GM23338 (cell line): ENCODE measurements at regions not wholly inside any gene's neighbourhood (a gene's known extent, or its start where the extent isn't known, plus 50 kb on each side); places are given as distances from the start of the nearest gene placed in this dataset.
A peak's percentile ranks its signal among the peaks of the same experiment; 100 is the strongest.

Source experiments
- ATAC-seq: fragments of 200-7000 bp; cut with Tn5 transposase; 3 replicates; pipeline ENCODE4 v1.9.1; 2020
- DNase-seq: peaks from one replicate; pipeline ENCODE4 v3.0.0-alpha.2; 2015; ENCODE audit warnings: low spot score
- H2AFZ ChIP-seq: fragments of 200-600 bp; sonication (generic); 2 replicates; pipeline ENCODE4 v1.8.0; 2016; ENCODE audit warnings: antibody characterized with exemption, mild to moderate bottlenecking, moderate library complexity
- H3F3A ChIP-seq: fragments of 200-600 bp; sonication (generic); replicated peaks from 2 replicates; pipeline ENCODE4 v1.8.0; 2017; ENCODE audit warnings: antibody characterized with exemption, mixed run types, low read depth
- H3K27ac ChIP-seq: fragments of 200-600 bp; sonication (generic); 2 replicates; pipeline ENCODE4 v1.6.1; 2016; ENCODE audit warnings: low read depth
- H3K27me3 ChIP-seq: fragments of 200-600 bp; sonication (generic); 2 replicates; pipeline ENCODE4 v1.8.0; 2016; ENCODE audit warnings: mild to moderate bottlenecking, mixed run types, moderate library complexity; ENCODE audit not compliant: insufficient read depth
- H3K36me3 ChIP-seq: fragments of 200-600 bp; sonication (generic); 2 replicates; pipeline ENCODE4 v1.8.0; 2016; ENCODE audit warnings: mild to moderate bottlenecking; ENCODE audit not compliant: insufficient read depth
- H3K4me1 ChIP-seq: fragments of 200-600 bp; sonication (generic); 2 replicates; pipeline ENCODE4 v1.8.0; 2016; ENCODE audit warnings: mild to moderate bottlenecking, moderate library complexity; ENCODE audit not compliant: insufficient read depth
- H3K4me2 ChIP-seq: fragments of 200-600 bp; sonication (generic); 2 replicates; pipeline ENCODE4 v1.7.1; 2017; ENCODE audit warnings: mixed run types
- H3K4me3 ChIP-seq: fragments of 200-600 bp; sonication (generic); 2 replicates; pipeline ENCODE4 v1.6.1; 2016; ENCODE audit warnings: mixed run types
- H3K79me2 ChIP-seq: fragments of 200-600 bp; sonication (generic); replicated peaks from 2 replicates; pipeline ENCODE4 v1.8.0; 2017; ENCODE audit warnings: mild to moderate bottlenecking; ENCODE audit not compliant: insufficient read depth
- H3K9me2 ChIP-seq: fragments of 200-600 bp; sonication (generic); 2 replicates; pipeline ENCODE4 v1.8.0; 2017; ENCODE audit not compliant: insufficient read depth
- H4K20me1 ChIP-seq: fragments of 200-600 bp; sonication (generic); replicated peaks from 2 replicates; pipeline ENCODE4 v1.8.0; 2017; ENCODE audit warnings: mild to moderate bottlenecking; ENCODE audit not compliant: insufficient read depth
- H3K27ac Mint-ChIP-seq: 2 replicates; pipeline ENCODE4 v1.8.0; 2020; ENCODE audit warnings: inconsistent platforms, mild to moderate bottlenecking, moderate library complexity, mixed read lengths
- H3K27me3 Mint-ChIP-seq: 3 replicates; pipeline ENCODE4 v1.8.0; 2022; ENCODE audit warnings: low read depth, mild to moderate bottlenecking, moderate library complexity, mixed read lengths, inconsistent platforms; ENCODE audit not compliant: insufficient read depth, poor library complexity
- H3K36me3 Mint-ChIP-seq: 3 replicates; pipeline ENCODE4 v1.8.0; 2021; ENCODE audit warnings: low read depth, mild to moderate bottlenecking, inconsistent platforms, moderate library complexity, mixed read lengths
- H3K4me1 Mint-ChIP-seq: 3 replicates; pipeline ENCODE4 v1.8.0; 2020; ENCODE audit warnings: mild to moderate bottlenecking, inconsistent platforms, mixed read lengths
- H3K4me3 Mint-ChIP-seq: 3 replicates; pipeline ENCODE4 v1.8.0; 2021; ENCODE audit warnings: moderate library complexity, mild to moderate bottlenecking, inconsistent platforms, mixed read lengths
- H3K9me3 Mint-ChIP-seq: 3 replicates; pipeline ENCODE4 v1.8.0; 2020; ENCODE audit warnings: moderate library complexity, mild to moderate bottlenecking, inconsistent platforms, mixed read lengths
- CREB1 ChIP-seq: fragments of 250-450 bp; sonication (Bioruptor Pico); IDR thresholded peaks from 2 replicates; pipeline ENCODE4 v1.5.0; 2020; ENCODE audit warnings: low read depth, mild to moderate bottlenecking, moderate library complexity
- CTCF ChIP-seq, 2 experiments: fragments of 200-600 bp in 1 of 2; sonication (generic) in 1 of 2; conservative IDR thresholded peaks; 2 replicates each; pipeline versions ENCODE4 v1.5.1 to v1.6.1; 2016 to 2017; ENCODE audit warnings: antibody characterized with exemption in 2 of 2, low read depth in 2 of 2, mild to moderate bottlenecking in 2 of 2, moderate library complexity in 1 of 2
- ETS1 ChIP-seq: IDR thresholded peaks from 2 replicates; pipeline ENCODE4 v1.6.1; 2016; ENCODE audit warnings: antibody characterized with exemption
- EZH2phosphoT487 ChIP-seq: fragments of 200-600 bp; sonication (generic); IDR thresholded peaks from one replicate; pipeline ENCODE4 v1.8.1; 2018; ENCODE audit warnings: antibody characterized with exemption; ENCODE audit not compliant: unreplicated experiment
- JUNB ChIP-seq: IDR thresholded peaks from one replicate; pipeline ENCODE4 v1.6.1; 2016; ENCODE audit warnings: antibody characterized with exemption; ENCODE audit not compliant: unreplicated experiment
- POLR2AphosphoS5 ChIP-seq: IDR thresholded peaks from 2 replicates; pipeline ENCODE4 v1.6.1; 2016; ENCODE audit warnings: antibody characterized with exemption, low read depth
- REST ChIP-seq: IDR thresholded peaks from one replicate; pipeline ENCODE4 v1.6.1; 2018; ENCODE audit warnings: antibody characterized with exemption; ENCODE audit not compliant: unreplicated experiment
- STAT1 ChIP-seq: IDR thresholded peaks from one replicate; pipeline ENCODE4 v1.6.1; 2016; ENCODE audit warnings: antibody characterized with exemption; ENCODE audit not compliant: unreplicated experiment
- ZNF114 ChIP-seq: fragments of 250-450 bp; sonication (Bioruptor Pico); IDR thresholded peaks from 2 replicates; pipeline ENCODE4 v1.5.0; 2020; ENCODE audit warnings: mild to moderate bottlenecking, moderate library complexity
- ZNF462 ChIP-seq: fragments of 250-450 bp; sonication (Bioruptor Pico); IDR thresholded peaks from 2 replicates; pipeline ENCODE4 v1.5.0; 2020; ENCODE audit warnings: mild to moderate bottlenecking, moderate library complexity

DNA sequence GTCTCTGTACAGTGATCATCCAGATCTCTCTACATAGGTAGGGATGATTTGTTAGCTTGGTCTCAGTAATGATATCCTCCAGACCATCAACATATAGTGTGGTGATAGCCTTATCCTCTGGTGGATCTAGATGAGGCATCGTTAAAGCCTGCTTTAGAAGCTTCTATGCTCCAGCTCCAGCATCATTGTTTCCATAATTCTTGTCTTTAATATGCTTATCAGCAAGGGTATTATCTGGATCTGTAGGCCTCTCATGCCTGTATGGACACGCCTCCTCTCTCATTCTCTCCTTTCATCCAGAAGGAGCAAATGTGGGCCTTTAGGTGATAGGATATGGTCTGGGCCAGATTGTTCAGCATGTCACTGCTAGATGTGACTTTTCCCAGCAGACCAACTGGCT is 234.5 kb upstream of the CHST9 start (continued):
- no peak for TF ChIP-seq REST
- TF ChIP-seq JUNB: no peak
- TF ChIP-seq CREB1 (CRISPR knock-in tag): no peak
- no peak for TF ChIP-seq EZH2phosphoT487
- no peak for TF ChIP-seq STAT1
- no peak for TF ChIP-seq ETS1
- no peak for TF ChIP-seq POLR2AphosphoS5
- TF ChIP-seq ZNF114 (CRISPR knock-in tag): no peak
- TF ChIP-seq CTCF (conservative IDR thresholded peaks at IDR 0.05; ENCODE audit: low read depth in 2 of 2): no peak

GRCh38 chr18:27415495-27415894 is 230.4 kb upstream of the CHST9 start:
- 0 out of 2 replicates have a peak overlapping the region, but pooled peaks have one; percentile 15 for H2AFZ ChIP-seq
- TF ChIP-seq ZNF462 (CRISPR knock-in tag) (no peak), CTCF (conservative IDR thresholded peaks at IDR 0.05; ENCODE audit: low read depth in 2 of 2) (no peak), CREB1 (CRISPR knock-in tag) (no peak)
- ATAC-seq: no peak
- H3K36me3 ChIP-seq: no peaks in the 10 kb centered on the region
- H3K4me1 Mint-ChIP-seq: peaks cover 29% of the 10 kb centered on the region
- H3K36me3 Mint-ChIP-seq: no peaks in the 10 kb centered on the region
- H3K4me3 ChIP-seq: no peak overlapping the region
- no peak for DNase-seq
- no peak overlapping the region for H3K4me3 Mint-ChIP-seq
- H3K79me2 ChIP-seq: no peaks in the 10 kb centered on the region
- H3K9me2 ChIP-seq: no peaks in the 10 kb centered on the region
- H3F3A ChIP-seq: no peaks in the 10 kb centered on the region
- peaks cover 17% of the 10 kb centered on the region for H3K4me1 ChIP-seq
- H3K27ac Mint-ChIP-seq: no peak overlapping the region
- H3K27ac ChIP-seq: no peak overlapping the region
- no peaks in the 10 kb centered on the region for H3K9me3 Mint-ChIP-seq
- no peaks in the 10 kb centered on the region for H4K20me1 ChIP-seq
- no peak overlapping the region for H3K4me2 ChIP-seq
- H3K27me3 ChIP-seq: no peaks in the 10 kb centered on the region
- peaks cover 2% of the 10 kb centered on the region for H3K27me3 Mint-ChIP-seq
